ENCODE measurements at regions not wholly inside any gene's neighbourhood (a gene's known extent, or its start where the extent isn't known, plus 50 kb on each side); places are given as distances from the start of the nearest gene placed in this dataset.

- TF ChIP-seq POLR2AphosphoS5 (IDR thresholded peaks at IDR 0.05), result no peak
- Histone ChIP-seq H3K4me1 (peaks cover 0 to 21% (median 7%) of the 10 kb centered on the region in 4 donors), H3K27me3 (no peaks in the 10 kb centered on the region), H3K9me3 (no peaks in the 10 kb centered on the region), H3K36me3 (no peaks in the 10 kb centered on the region), H3K27ac (no peak overlapping the region), H3K4me3 (no peak overlapping the region)
- DNase-seq, result no peak
- 91 to 94% methylated on average over 1 of the region's 1 CpG for WGBS, 2 donors
- intact Hi-C loops (cut with DNase I), result no loop called here
Measured at GRCh38 chr6:127026247-127026646, 92.2 kb upstream of the RSPO3 start.

- no peaks in the 10 kb centered on the region for H3K27me3 ChIP-seq
Measured at GRCh38 chr6:127030111-127030510, 88.4 kb upstream of the RSPO3 start.

GRCh38 chr6:127030836-127031235, 87.6 kb upstream of the RSPO3 start:
- Histone ChIP-seq H3K36me3 (no peaks in the 10 kb centered on the region), H3K9me3 (no peaks in the 10 kb centered on the region), H3K4me3 (no peak overlapping the region), H3K4me1 (no peaks in the 10 kb centered on the region), H3K27me3 (no peaks in the 10 kb centered on the region), H3K27ac (no peak overlapping the region)
- 61 to 62% methylated on average over 1 of the region's 1 CpG for WGBS, 2 donors
- TF ChIP-seq POLR2A (IDR thresholded peaks at IDR 0.05) (no peak), POLR2AphosphoS5 (IDR thresholded peaks at IDR 0.05) (no peak), CTCF (IDR thresholded peaks at IDR 0.05) (no peak), EP300 (IDR thresholded peaks at IDR 0.05) (no peak)
- DNase-seq, result no peak
- intact Hi-C loops (cut with DNase I), result no loop called here

More at GRCh38 chr6:127030111-127030510, 88.4 kb upstream of the RSPO3 start:
- DNase-seq, result no peak
- no peak overlapping the region for H3K4me3 ChIP-seq
- TF ChIP-seq POLR2AphosphoS5 (IDR thresholded peaks at IDR 0.05) (no peak), POLR2A (IDR thresholded peaks at IDR 0.05) (no peak), EP300 (IDR thresholded peaks at IDR 0.05) (no peak), CTCF (IDR thresholded peaks at IDR 0.05) (no peak)
- no peaks in the 10 kb centered on the region for H3K9me3 ChIP-seq
- H3K27ac ChIP-seq, result no peak overlapping the region
- H3K36me3 ChIP-seq, result no peaks in the 10 kb centered on the region
- intact Hi-C loops (cut with DNase I), result no loop called here
- H3K4me1 ChIP-seq, result no peaks in the 10 kb centered on the region

GRCh38 chr6:127031511-127031910, 87.0 kb upstream of the RSPO3 start:
- Histone ChIP-seq H3K9me3 (no peaks in the 10 kb centered on the region), H3K27me3 (no peaks in the 10 kb centered on the region), H3K4me3 (no peak overlapping the region), H3K4me1 (no peaks in the 10 kb centered on the region), H3K27ac (no peak overlapping the region), H3K36me3 (no peaks in the 10 kb centered on the region)
- 19 to 63% methylated on average over 1 of the region's 1 CpG for WGBS, 2 donors
- TF ChIP-seq POLR2A (IDR thresholded peaks at IDR 0.05) (no peak), POLR2AphosphoS5 (IDR thresholded peaks at IDR 0.05) (no peak), CTCF (IDR thresholded peaks at IDR 0.05) (no peak), EP300 (IDR thresholded peaks at IDR 0.05) (no peak)
- DNase-seq, result no peak
- intact Hi-C loops (cut with DNase I), result no loop called here

GRCh38 chr6:127032971-127033370, 85.5 kb upstream of the RSPO3 start:
- no peak for DNase-seq
- intact Hi-C loops (cut with DNase I), result no loop called here
- Histone ChIP-seq H3K27ac (no peak overlapping the region), H3K9me3 (no peaks in the 10 kb centered on the region), H3K4me3 (no peak overlapping the region), H3K4me1 (no peaks in the 10 kb centered on the region), H3K27me3 (no peaks in the 10 kb centered on the region), H3K36me3 (no peaks in the 10 kb centered on the region)
- TF ChIP-seq POLR2AphosphoS5 (IDR thresholded peaks at IDR 0.05) (no peak), CTCF (IDR thresholded peaks at IDR 0.05) (no peak), POLR2A (IDR thresholded peaks at IDR 0.05) (no peak), EP300 (IDR thresholded peaks at IDR 0.05) (no peak)
- 89 to 93% methylated on average over 3 of the region's 3 CpGs for WGBS, 2 donors
